Ishikawa (cell line): ENCODE measurements at regions not wholly inside any gene's neighbourhood (a gene's known extent, or its start where the extent isn't known, plus 50 kb on each side); places are given as distances from the start of the nearest gene placed in this dataset.

ENCODE experiments used
- CEBPB ChIP-seq: IDR thresholded peaks from 2 replicates; pipeline ENCODE4 v1.6.1; 2012
- CREB1 ChIP-seq: IDR thresholded peaks from 2 replicates; pipeline ENCODE4 v1.6.1; 2012; ENCODE audit warnings: low read depth
- EGR1 ChIP-seq: IDR thresholded peaks from 2 replicates; pipeline ENCODE4 v1.6.1; 2012
- EP300 ChIP-seq: IDR thresholded peaks from 2 replicates; pipeline ENCODE4 v1.6.1; 2012; ENCODE audit warnings: borderline replicate concordance
- FOXM1 ChIP-seq: IDR thresholded peaks from 2 replicates; pipeline ENCODE4 v1.6.1; 2012; ENCODE audit warnings: low read depth, borderline replicate concordance
- MAX ChIP-seq: IDR thresholded peaks from 2 replicates; pipeline ENCODE4 v1.6.1; 2012
- NFIC ChIP-seq: IDR thresholded peaks from 2 replicates; pipeline ENCODE4 v1.6.1; 2012
- RAD21 ChIP-seq: IDR thresholded peaks from 2 replicates; pipeline ENCODE4 v1.6.1; 2012; ENCODE audit warnings: low read depth
- REST ChIP-seq: IDR thresholded peaks from 2 replicates; pipeline ENCODE4 v1.6.1; 2012; ENCODE audit warnings: low read depth, mild to moderate bottlenecking
- TAF1 ChIP-seq: IDR thresholded peaks from 2 replicates; pipeline ENCODE4 v1.6.1; 2012; ENCODE audit warnings: low read depth, mild to moderate bottlenecking
- TCF12 ChIP-seq: IDR thresholded peaks from 2 replicates; pipeline ENCODE4 v1.6.1; 2012; ENCODE audit warnings: low read depth
- TEAD4 ChIP-seq: IDR thresholded peaks from 2 replicates; pipeline ENCODE4 v1.6.1; 2012
- USF1 ChIP-seq: IDR thresholded peaks from 2 replicates; pipeline ENCODE4 v1.6.1; 2012
- YY1 ChIP-seq: IDR thresholded peaks from 2 replicates; pipeline ENCODE4 v1.6.1; 2012; ENCODE audit warnings: low read depth
- ZBTB7A ChIP-seq: IDR thresholded peaks from 2 replicates; pipeline ENCODE4 v1.6.1; 2012; ENCODE audit warnings: low read depth

DNA sequence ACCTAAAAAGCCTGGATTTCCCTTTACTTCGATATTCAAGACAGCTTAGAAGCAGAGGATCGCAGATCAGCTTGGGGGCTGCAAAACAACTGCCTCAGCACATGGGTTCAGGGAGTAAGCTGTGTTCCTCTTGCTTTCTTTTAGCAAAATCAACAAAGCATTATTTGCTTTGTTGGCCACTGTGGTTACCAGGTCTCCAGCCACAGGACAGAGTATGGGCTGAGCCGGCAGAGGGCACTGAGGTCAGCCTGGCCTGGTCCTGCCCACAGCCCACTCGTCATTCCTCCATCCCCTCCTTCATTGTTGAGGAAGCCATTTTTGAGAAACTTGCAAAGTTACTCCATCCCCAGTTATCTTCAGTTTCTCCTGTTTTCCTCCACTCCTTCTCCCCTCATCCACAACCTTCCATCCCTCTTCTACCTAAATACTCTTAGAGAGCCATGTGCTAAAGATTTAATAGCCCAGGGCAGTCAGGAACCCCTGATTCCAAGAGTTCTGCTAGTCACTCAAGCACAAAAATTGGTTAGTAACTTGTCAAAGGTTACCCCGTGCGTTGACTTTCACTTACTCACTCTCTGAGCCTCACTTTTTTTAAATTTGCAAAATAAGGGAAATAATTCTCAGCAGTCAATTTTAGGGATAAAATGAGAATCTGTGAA is 60.0 kb upstream of the HES1 start:
- TF ChIP-seq FOXM1 = no peak
- TF ChIP-seq NFIC = no peak
- no peak for TF ChIP-seq TCF12
- no peak for TF ChIP-seq MAX
- TF ChIP-seq EGR1 = no peak
- TF ChIP-seq RAD21 = no peak
- no peak for TF ChIP-seq CEBPB
- TF ChIP-seq EP300 = no peak
- TF ChIP-seq TAF1 = no peak
- TF ChIP-seq USF1 = no peak
- no peak for TF ChIP-seq TEAD4
- TF ChIP-seq CREB1 = no peak
- no peak for TF ChIP-seq REST
- no peak for TF ChIP-seq ZBTB7A

- no peak for TF ChIP-seq REST
- TF ChIP-seq NFIC = no peak
- no peak for TF ChIP-seq TCF12
- TF ChIP-seq ZBTB7A = no peak
- no peak for TF ChIP-seq TAF1
- no peak for TF ChIP-seq MAX
- no peak for TF ChIP-seq YY1
- TF ChIP-seq FOXM1 = no peak
- TF ChIP-seq RAD21 = no peak
- no peak for TF ChIP-seq EP300
- no peak for TF ChIP-seq USF1
- no peak for TF ChIP-seq CREB1
Observed at GRCh38 chr3:194076475-194076874, 59.5 kb upstream of the HES1 start.

DNA sequence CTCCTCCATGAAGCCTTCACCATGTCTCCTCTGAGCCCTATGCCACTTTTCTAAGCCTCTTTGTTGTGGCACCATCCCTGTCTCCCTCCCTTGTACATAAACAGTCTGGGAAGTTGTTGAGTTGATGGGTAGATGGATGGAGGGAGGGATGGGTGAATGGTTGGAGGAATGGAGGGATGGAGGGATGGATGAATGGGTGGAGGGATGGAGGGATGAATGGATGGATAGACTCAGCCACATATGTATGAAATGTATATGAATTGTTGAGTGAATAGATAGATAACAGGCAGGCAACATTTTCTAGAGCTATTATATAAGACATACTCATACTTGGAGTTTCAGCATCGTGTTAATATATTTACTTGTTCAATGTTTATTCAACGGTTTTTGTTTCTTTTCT is 58.3 kb upstream of the HES1 start:
- no peak for TF ChIP-seq REST
- no peak for TF ChIP-seq CEBPB
- no peak for TF ChIP-seq TAF1
- TF ChIP-seq NFIC = no peak
- no peak for TF ChIP-seq TCF12
- no peak for TF ChIP-seq RAD21
- no peak for TF ChIP-seq YY1
- no peak for TF ChIP-seq EGR1
- TF ChIP-seq USF1 = no peak
- no peak for TF ChIP-seq EP300
- no peak for TF ChIP-seq MAX
- no peak for TF ChIP-seq TEAD4
- no peak for TF ChIP-seq ZBTB7A
